ENCODE measurements at regions not wholly inside any gene's neighbourhood (a gene's known extent, or its start where the extent isn't known, plus 50 kb on each side); places are given as distances from the start of the nearest gene placed in this dataset.

DNA sequence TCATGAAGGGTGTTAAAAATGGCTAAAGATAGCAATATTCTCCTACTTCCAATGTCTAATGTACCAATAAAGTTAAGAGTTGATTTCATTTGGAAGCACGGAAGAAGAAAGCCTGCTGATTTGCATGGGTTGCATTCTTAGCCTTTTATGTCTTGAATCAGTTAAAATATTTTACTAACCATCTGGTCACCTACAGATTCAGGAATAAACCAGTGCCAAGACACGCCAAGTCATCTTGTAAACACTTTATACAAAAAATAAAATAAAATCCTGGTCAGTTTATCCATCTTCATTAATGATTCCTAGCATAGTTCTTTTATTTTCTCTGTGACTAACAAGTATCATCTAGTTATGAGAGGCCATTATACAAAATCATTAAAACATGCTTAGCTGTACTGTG is 1031.6 kb upstream of the WWC1 start:
- TF ChIP-seq, protein P1, sequence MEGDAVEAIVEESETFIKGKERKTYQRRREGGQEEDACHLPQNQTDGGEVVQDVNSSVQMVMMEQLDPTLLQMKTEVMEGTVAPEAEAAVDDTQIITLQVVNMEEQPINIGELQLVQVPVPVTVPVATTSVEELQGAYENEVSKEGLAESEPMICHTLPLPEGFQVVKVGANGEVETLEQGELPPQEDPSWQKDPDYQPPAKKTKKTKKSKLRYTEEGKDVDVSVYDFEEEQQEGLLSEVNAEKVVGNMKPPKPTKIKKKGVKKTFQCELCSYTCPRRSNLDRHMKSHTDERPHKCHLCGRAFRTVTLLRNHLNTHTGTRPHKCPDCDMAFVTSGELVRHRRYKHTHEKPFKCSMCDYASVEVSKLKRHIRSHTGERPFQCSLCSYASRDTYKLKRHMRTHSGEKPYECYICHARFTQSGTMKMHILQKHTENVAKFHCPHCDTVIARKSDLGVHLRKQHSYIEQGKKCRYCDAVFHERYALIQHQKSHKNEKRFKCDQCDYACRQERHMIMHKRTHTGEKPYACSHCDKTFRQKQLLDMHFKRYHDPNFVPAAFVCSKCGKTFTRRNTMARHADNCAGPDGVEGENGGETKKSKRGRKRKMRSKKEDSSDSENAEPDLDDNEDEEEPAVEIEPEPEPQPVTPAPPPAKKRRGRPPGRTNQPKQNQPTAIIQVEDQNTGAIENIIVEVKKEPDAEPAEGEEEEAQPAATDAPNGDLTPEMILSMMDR (conservative IDR thresholded peaks at IDR 0.05; ENCODE audit: low read length): no peak
- TF ChIP-seq EZH2phosphoT487 (IDR thresholded peaks at IDR 0.05; ENCODE audit: borderline replicate concordance, low read depth, low read length): no peak
